ENCODE measurements at regions not wholly inside any gene's neighbourhood (a gene's known extent, or its start where the extent isn't known, plus 50 kb on each side); places are given as distances from the start of the nearest gene placed in this dataset.

DNA sequence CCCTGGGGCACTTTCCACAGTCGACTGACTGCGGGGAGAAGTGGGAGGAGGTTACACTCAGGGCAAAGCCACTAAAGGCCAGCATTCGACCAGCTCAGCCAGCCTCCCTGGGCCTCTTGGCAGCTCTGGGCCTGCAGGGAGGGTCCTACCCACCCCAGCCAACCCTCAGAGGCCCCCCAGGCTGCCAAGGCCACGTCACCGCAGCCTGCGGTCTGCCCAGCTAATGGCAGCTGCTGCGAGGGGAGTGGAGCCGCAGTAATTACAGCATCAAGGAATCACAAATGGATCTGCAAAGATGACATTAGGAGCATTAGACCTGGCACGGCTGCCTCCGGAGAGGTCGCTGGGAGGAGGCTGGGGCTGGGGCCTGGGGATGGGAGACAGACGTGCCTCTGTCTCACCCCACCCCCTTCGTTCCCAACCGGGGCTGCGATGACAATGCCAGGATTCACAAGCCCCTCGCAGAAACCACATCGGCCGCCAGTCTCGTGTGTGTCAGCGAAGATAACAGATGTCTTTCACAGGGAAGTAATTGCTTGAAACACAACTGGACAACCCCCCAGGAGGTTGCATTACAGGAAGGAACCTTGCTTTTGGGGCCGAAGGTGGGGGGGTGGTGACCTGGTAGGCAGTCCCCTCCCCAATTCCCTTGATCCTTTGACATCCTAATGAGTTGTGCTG is 367.6 kb downstream of the BCOR start:
- no peak overlapping the region for H3K27ac Mint-ChIP-seq
- no CpG with 5 or more reads among the region's 21 CpGs for WGBS (ENCODE audit: extremely low coverage, insufficient read length, low lambda C conversion rate)
- Histone ChIP-seq H2BK20ac (ENCODE audit: low read depth, low read length, poor library complexity, severe bottlenecking) (no peak overlapping the region), H3K79me2 (ENCODE audit: insufficient read depth, low read length) (no peaks in the 10 kb centered on the region), H3K4ac (ENCODE audit: low read depth, low read length) (no peak overlapping the region), H3K27ac (ENCODE audit: insufficient read length, low read depth, low read length) (no peak overlapping the region), H2AK5ac (ENCODE audit: insufficient read length, low read length) (no peak overlapping the region), H3K23ac (ENCODE audit: insufficient read length, low read depth, low read length) (no peak overlapping the region), H2BK5ac (ENCODE audit: insufficient read length, low read length) (no peak overlapping the region), H4K91ac (ENCODE audit: insufficient read length, low read depth, low read length) (no peak overlapping the region), H3K14ac (ENCODE audit: insufficient read depth, low read length) (no peak overlapping the region), H2AFZ (ENCODE audit: low read length) (no peak overlapping the region), H3K9ac (ENCODE audit: extremely low read depth, insufficient read length, low read length) (no peak overlapping the region), H4K20me1 (ENCODE audit: control insufficient read depth, insufficient read depth, insufficient read length) (no peaks in the 10 kb centered on the region), H3K79me1 (ENCODE audit: insufficient read depth, low read depth, low read length, poor library complexity, severe bottlenecking) (no peaks in the 10 kb centered on the region), H3K9me3 (ENCODE audit: control insufficient read depth, low read depth, low read length) (no peaks in the 10 kb centered on the region), H3K18ac (ENCODE audit: insufficient read length, low read depth, low read length) (no peak overlapping the region), H3K4me1 (ENCODE audit: insufficient read depth, low read length) (peaks cover 4% of the 10 kb centered on the region; the same call in 1 of the 2 replicates), H4K8ac (replicated peaks; ENCODE audit: insufficient read length, low read depth, low read length) (no peak overlapping the region), H3K56ac (ENCODE audit: insufficient read length, low read depth, low read length) (no peak overlapping the region), H3T11ph (ENCODE audit: low read length) (no peak overlapping the region), H2BK15ac (ENCODE audit: low read depth, low read length) (no peak overlapping the region), H3K27me3 (ENCODE audit: insufficient read depth, low read length) (0 out of 2 replicates have a peak, but pooled peaks cover 3% of the 10 kb centered on the region), H2BK12ac (ENCODE audit: insufficient read length, low read depth, low read length) (no peak overlapping the region), H3K4me2 (ENCODE audit: insufficient read depth, insufficient read length, low read length) (no peak overlapping the region), H4K5ac (ENCODE audit: insufficient read length, low read depth, low read length) (no peak overlapping the region), H2BK120ac (ENCODE audit: low read depth, low read length, poor library complexity, severe bottlenecking) (no peak overlapping the region), H3K23me2 (ENCODE audit: insufficient read length, low read depth, low read length, poor library complexity, severe bottlenecking) (no peaks in the 10 kb centered on the region)
- peak; percentile 75 for DNase-seq
- H3K4me3 Mint-ChIP-seq: no peak overlapping the region
- TF ChIP-seq, protein P1, sequence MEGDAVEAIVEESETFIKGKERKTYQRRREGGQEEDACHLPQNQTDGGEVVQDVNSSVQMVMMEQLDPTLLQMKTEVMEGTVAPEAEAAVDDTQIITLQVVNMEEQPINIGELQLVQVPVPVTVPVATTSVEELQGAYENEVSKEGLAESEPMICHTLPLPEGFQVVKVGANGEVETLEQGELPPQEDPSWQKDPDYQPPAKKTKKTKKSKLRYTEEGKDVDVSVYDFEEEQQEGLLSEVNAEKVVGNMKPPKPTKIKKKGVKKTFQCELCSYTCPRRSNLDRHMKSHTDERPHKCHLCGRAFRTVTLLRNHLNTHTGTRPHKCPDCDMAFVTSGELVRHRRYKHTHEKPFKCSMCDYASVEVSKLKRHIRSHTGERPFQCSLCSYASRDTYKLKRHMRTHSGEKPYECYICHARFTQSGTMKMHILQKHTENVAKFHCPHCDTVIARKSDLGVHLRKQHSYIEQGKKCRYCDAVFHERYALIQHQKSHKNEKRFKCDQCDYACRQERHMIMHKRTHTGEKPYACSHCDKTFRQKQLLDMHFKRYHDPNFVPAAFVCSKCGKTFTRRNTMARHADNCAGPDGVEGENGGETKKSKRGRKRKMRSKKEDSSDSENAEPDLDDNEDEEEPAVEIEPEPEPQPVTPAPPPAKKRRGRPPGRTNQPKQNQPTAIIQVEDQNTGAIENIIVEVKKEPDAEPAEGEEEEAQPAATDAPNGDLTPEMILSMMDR (conservative IDR thresholded peaks at IDR 0.05): no peak
- H3K36me3 Mint-ChIP-seq (ENCODE audit: insufficient read depth in 1 of 3, low read depth in 3 of 3): peaks cover 0 to 5% (median 3%) of the 10 kb centered on the region in 3 experiments; a peak in 5 of 7 replicates
- H3K9me3 Mint-ChIP-seq: peaks cover 79 to 81% of the 10 kb centered on the region in 2 experiments
- peaks cover 19 to 21% of the 10 kb centered on the region in 2 experiments for H3K4me1 Mint-ChIP-seq
- peaks cover 10% of the 10 kb centered on the region for H3K27me3 Mint-ChIP-seq (ENCODE audit: low read depth)

Measured in H9 (cell line).